EH (cell line): ENCODE measurements at regions not wholly inside any gene's neighbourhood (a gene's known extent, or its start where the extent isn't known, plus 50 kb on each side); places are given as distances from the start of the nearest gene placed in this dataset.

ENCODE experiments used
- DNase-seq: peaks from one replicate; pipeline ENCODE4 v3.0.0-alpha.2; 2015; ENCODE audit warnings: low read depth

DNA sequence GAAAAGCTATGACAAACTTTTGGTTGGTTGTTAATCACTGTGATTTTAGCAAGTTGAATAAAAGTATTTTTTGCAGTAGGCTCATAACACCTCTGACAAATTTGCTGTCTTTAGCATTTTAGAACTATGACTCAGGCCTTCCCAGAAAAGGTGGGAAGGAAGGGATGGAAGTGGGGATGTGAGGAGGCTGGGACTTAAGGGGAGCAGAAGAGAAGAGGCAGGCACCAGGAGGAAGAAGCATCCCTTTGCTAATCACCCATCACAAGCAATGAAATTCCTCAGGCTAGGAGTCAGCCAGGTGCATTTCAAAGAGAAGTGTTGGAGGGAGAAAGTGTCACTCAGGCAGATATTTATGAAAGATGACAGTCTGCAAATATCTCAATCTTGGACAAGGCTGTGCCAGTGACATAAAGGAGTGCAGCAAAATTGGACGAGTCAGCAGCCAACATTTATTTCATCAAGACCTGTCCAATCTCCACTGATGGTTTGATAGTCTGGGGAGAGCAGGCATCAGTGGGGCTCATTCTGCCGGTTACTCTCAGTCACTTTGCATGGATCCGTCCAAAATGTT is 337.3 kb upstream of the ARRDC4 start:
- no peak for DNase-seq

- no peak for DNase-seq
Observed at GRCh38 chr15:97627634-97628033, 332.9 kb upstream of the ARRDC4 start.

GRCh38 chr15:97645758-97646157 is 314.7 kb upstream of the ARRDC4 start:
- DNase-seq = no peak

DNA sequence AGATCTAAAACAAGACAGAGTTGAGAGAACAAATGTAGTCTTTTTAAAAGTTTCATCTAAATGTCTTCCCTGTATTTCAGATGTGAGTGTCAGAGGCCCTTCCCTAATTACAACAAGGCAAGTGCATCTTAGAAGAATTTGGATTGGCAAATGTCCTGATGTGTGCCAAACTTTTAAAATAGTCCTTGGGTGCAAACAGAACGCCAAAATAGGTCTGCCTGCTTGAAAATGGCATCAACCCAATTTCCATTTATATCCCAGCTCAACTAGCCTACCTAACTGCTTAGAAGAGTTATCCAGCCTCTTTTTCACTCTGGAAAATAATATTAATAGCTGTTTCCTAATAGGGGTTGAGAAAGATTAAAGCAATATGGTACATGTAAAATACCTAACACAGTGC is 311.8 kb upstream of the ARRDC4 start:
- DNase-seq = no peak

- no peak for DNase-seq
Observed at GRCh38 chr15:97652041-97652440, 308.5 kb upstream of the ARRDC4 start.

DNA sequence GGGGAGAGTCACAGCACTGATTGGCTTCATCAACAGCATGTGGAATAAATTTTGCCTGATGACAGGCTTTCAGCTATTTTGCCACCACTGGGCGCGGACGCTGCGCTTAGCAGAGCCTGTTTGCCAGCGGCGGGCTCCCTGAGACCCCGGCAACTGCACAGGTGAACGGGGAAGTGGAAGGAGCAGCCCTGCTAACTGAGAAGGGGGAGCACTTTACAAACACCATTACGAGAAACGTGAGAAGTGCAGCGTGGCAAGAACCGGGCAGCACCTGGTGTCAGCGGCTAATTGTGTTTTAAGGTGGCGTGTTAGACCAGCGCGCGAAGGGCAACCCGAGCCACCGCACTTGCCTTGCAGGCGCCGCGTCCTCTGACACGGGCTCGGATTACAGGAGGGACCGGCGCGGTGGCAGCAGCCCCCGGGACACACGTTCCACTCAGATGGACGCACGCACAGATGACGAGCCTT is 307.8 kb upstream of the ARRDC4 start:
- no peak for DNase-seq

- no peak for DNase-seq
Observed at GRCh38 chr15:97653896-97654295, 306.6 kb upstream of the ARRDC4 start.

DNA sequence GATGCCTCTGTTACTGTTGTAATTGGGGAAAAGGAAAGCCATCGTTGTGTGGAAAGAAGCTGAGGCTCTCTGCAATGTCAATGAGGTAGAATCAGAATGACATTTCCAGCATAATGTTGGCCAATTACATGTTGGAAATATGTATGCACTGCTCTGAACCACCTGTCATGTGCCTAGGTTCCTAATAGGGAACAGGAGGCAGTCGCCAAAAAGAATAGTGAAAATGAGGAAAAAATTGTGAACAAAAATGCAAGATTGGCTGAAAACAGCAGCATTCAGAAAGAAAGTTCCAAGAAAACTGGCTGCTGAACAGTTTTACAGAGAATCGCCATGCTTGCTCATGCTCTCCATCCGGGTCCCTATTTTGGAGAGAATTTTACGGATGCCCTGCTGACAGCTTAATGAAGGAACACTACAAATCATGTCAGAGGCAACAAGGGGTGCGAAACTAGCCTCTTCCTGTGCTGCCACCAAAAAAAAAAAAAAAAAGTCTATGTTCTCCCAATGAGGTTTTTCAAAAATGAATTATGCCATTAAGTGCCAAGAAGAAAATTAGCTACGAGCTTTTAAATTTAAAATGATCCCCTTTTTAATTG is 305.9 kb upstream of the ARRDC4 start:
- DNase-seq = no peak

- DNase-seq = no peak
Observed at GRCh38 chr15:97661796-97662195, 298.7 kb upstream of the ARRDC4 start.

- DNase-seq = no peak
Observed at GRCh38 chr15:97672586-97672985, 287.9 kb upstream of the ARRDC4 start.

- DNase-seq = no peak
Observed at GRCh38 chr15:97678656-97679055, 281.8 kb upstream of the ARRDC4 start.

- DNase-seq = no peak
Observed at GRCh38 chr15:97679106-97679688, 281.3 kb upstream of the ARRDC4 start.

DNA sequence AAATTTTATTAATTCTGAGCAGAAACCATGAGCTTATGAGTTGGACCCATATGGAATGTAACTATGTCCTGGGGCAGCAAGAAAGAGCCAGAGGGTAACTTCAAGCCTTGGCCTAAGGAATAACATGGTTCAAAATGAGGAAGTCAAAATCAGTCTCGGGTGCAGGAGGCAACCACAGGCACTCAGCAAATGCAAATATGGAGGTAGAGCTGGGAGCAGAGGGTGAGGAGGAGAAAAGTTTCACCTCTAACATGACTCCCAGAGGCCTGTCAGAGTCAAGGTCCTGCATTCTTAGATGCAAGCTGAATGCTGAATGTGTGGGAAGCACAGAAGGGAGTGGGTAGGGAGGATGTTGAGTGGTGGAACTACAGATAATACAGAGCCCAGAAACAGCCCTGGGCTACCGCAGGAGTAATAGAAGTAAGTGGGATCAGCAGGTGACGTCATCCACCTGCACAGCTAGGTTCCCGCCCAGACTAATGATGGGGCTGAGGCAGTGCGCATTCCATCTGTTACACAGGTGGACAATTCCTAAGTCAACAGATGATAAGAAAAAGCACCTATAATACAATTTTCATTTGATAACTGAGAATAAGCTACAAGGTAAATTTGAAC is 279.8 kb upstream of the ARRDC4 start:
- no peak for DNase-seq

- no peak for DNase-seq
Observed at GRCh38 chr15:97683831-97684230, 276.7 kb upstream of the ARRDC4 start.

DNA sequence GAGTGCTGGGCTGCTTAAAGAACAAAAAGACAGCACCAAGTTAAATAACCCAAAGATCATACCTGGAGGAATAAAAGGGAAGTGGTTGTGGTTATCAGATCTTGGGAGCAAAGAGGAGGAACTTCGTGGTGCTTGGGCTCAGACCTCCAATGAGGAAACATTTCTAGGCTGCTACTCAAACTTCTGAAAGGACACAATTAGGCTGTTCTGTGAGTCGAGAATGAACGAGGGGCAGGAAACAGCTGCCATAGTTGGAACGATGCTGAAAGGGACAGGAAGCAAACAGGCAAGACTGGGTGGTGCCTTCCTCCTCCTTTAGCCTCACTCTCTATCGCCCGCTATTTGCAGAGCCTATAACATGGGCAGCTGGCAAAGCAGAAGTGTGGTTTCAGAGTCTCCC is 276.3 kb upstream of the ARRDC4 start:
- no peak for DNase-seq

GRCh38 chr15:97686324-97686723 is 274.2 kb upstream of the ARRDC4 start:
- DNase-seq = no peak

DNA sequence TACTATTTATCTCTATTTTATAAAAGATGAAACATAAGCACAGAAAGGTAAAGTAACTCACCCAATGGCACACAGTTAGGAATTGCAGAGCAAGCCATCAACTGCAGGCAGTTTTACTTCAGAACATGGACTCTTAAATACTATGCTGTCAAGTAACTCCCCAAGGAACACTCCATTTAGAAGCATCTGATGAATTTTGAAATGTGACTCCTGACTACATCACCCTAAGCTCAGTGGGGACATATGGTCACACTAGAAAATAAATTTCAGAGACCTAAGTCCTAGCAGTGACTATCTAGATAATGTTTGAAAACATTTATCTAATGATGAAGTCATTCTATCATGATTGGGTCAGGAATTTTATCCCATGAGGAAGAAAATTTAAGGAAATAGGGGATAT is 272.8 kb upstream of the ARRDC4 start:
- no peak for DNase-seq

GRCh38 chr15:97688177-97688576 is 272.3 kb upstream of the ARRDC4 start:
- no peak for DNase-seq

DNA sequence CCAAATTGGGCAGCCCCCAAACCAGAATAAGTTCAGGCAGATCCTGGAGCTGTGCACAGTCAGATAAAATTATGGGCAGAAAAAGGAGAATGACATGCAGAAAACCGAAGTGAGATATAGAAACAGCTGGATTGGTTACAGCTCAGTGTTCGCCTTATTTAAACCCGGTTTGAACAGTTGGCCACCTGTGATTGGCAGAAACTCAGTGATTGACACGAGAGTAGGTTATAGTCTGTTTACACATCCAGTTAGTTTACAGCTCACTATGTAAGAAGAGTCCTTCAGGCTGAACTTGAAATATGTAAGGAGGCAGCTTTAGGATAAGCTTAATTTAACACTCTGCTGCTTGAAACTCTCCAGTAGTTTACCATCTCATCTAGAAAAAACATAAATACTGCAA is 271.6 kb upstream of the ARRDC4 start:
- DNase-seq = no peak

- DNase-seq = no peak
Observed at GRCh38 chr15:97691078-97691477, 269.4 kb upstream of the ARRDC4 start.

DNA sequence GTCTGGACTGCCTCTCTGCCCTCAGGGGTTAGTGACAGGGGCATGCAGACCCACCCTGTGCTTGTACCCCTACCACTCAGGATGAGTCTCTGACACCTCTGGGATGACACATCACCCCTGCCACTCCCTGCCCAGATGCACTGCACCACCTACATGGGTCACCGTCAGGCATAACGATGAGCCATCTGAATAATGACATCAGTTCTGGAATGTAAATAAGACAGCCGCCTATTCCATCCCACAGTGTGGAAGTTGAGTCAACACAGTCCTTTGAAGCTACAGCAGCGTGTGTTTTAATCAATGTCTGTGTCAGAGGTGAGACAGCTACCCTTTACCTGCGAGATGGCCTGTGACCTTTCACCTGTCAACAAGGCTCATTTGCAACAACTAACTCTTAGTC is 268.7 kb upstream of the ARRDC4 start:
- no peak for DNase-seq

- no peak for DNase-seq
Observed at GRCh38 chr15:97692301-97693015, 268.0 kb upstream of the ARRDC4 start.

DNA sequence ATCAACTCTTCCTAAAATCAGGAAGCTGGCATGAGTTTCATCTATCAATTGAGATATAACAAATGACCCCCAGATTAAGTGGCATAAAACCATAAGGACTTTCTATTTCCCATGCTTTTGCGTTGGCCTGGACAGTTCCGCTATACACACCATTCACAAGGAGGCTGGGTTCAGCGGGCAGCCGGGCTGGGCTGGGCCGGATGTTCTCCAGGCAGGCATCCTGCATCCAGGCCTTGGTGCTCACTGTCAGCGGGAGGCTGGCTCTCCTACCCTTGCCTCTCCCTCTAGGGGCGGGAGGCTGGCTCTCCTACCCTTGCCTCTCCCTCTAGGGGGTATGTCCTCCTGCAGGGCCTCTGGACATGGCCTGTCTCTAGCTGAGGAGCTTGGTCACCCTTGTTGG is 266.0 kb upstream of the ARRDC4 start:
- DNase-seq = no peak
